Pancreas (tissue), 10 donors: ENCODE measurements at regions not wholly inside any gene's neighbourhood (a gene's known extent, or its start where the extent isn't known, plus 50 kb on each side); places are given as distances from the start of the nearest gene placed in this dataset.
"Not testable (repeated sequence)": the region's sequence is repeated elsewhere in the genome, so short reads cannot be mapped to it uniquely, and the experiment has no call there.

Experiments
- ATAC-seq, 4 donors: fragments of 200-7000 bp; cut with Tn5 transposase; one replicate each; pipeline versions ENCODE4 v1.8.0 to v1.9.1; 2020; ENCODE audit warnings: mild to moderate bottlenecking in 4 of 4, moderate library complexity in 4 of 4
- DNase-seq, 6 donors: peaks; one replicate each; pipeline ENCODE4 v3.0.0-alpha.2; 2020
- FAIRE-seq: peaks from 2 replicates; lab custom pipeline; 2012; peaks lifted over from hg19 to GRCh38; lab: Jason Lieb, UNC
- H3K27ac ChIP-seq, 4 donors: fragments of 200-600 bp; sonication (generic); 1 replicate in 3 of 4; 2 replicates in 1 of 4; pipeline versions ENCODE4 v1.5.0 to v1.8.0; 2020
- H3K27me3 ChIP-seq, 4 donors: fragments of 200-600 bp; one replicate each; pipeline ENCODE4 v1.8.0; 2021
- H3K36me3 ChIP-seq, 3 donors: fragments of 200-600 bp; sonication (generic) in 1 of 3; one replicate each; pipeline versions ENCODE4 v1.5.0 to v1.8.0; 2020 to 2021
- H3K4me1 ChIP-seq, 3 donors: fragments of 200-600 bp; one replicate each; pipeline ENCODE4 v1.8.0; 2021
- H3K4me3 ChIP-seq, 4 donors: fragments of 200-600 bp; sonication (generic) in 2 of 4; one replicate each; pipeline versions ENCODE4 v1.5.0 to v1.8.0; 2020 to 2021
- H3K9me3 ChIP-seq, 4 donors: fragments of 200-600 bp; one replicate each; pipeline ENCODE4 v1.8.0; 2021
- CTCF ChIP-seq, 4 donors: fragments of 200-600 bp; sonication (generic) in 3 of 4; IDR thresholded peaks; one replicate each; pipeline versions ENCODE4 v1.5.0 to v1.8.0; 2021; ENCODE audit warnings: antibody characterized with exemption in 4 of 4
- WGBS, 2 donors: extraction: QIAGEN DNeasy Blood & Tissue Kit; methylation state at CpG; one replicate each; pipeline ENCODE4 v1.1.7; 2013; 5-methylcytosine and 5-hydroxymethylcytosine counted together
- intact Hi-C, 3 donors: fragments of 100-400 bp; cut with DNase I; formaldehyde crosslinking; loops; one replicate each; pipeline versions ENCODE4 v1.11.1 to v1.14.2; 2022
- donor health status: healthy with polysubstance abuse.
- donor health status: DM: no; HTN: no; CAD: no; lungs with moderate emphysema.
- donor health status: DM: no; HTN: no; CAD: no.
- donor health status: control.
- donor health status: control.
- donor health status: Bipolar disorder and iron deficiency.
- donor health status: DM: yes; HTN: yes; CAD: no.
- donor health status: DM: no; HTN: no; CAD: no.
- donor health status: DM: no; HTN: no; CAD: no.
- donor health status: DM: yes; HTN: yes; CAD: no.

- DNase-seq (no peak), FAIRE-seq (no peak), ATAC-seq (no peak)
- intact Hi-C loops: no loop called here
- TF ChIP-seq CTCF (IDR thresholded peaks at IDR 0.05): no peak
- Histone ChIP-seq H3K4me1 (no peaks in the 10 kb centered on the region), H3K27me3 (no peaks in the 10 kb centered on the region), H3K4me3 (no peak overlapping the region), H3K27ac (no peak overlapping the region), H3K36me3 (no peaks in the 10 kb centered on the region), H3K9me3 (no peaks in the 10 kb centered on the region)
Observed at GRCh38 chrY:12212394-12212793, 488.6 kb upstream of the USP9Y start.

- H3K9me3 ChIP-seq: no peaks in the 10 kb centered on the region
- intact Hi-C loops: no loop called here
- H3K4me3 ChIP-seq: no peak overlapping the region
- no peak for FAIRE-seq
- no peaks in the 10 kb centered on the region for H3K27me3 ChIP-seq
- no peak for DNase-seq
- H3K36me3 ChIP-seq: no peaks in the 10 kb centered on the region
- no peak for TF ChIP-seq CTCF (IDR thresholded peaks at IDR 0.05)
- H3K27ac ChIP-seq: no peak overlapping the region
- no peaks in the 10 kb centered on the region for H3K4me1 ChIP-seq
- ATAC-seq: no peak
Observed at GRCh38 chrY:12215564-12216022, 485.4 kb upstream of the USP9Y start.

DNA sequence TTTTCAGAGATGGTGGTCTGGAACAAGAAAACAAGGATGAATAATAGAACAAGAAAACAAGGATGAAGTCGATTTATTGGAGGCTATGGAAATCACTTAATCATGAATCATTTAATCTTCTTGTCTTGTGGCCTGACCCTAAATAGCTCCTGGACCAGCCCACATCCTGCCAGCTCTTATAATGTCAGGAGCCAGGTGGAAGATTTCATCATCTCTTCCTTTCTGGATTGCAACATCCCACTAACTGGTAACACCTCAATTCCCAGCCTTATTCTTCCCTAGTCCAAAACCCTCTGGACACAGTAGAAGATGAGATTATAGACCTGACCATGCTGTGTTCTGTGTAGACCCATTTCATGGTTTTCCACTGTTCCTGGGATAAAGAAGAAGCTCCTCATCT lies 470.1 kb upstream of the USP9Y start:
- WGBS, 2 donors: 28% methylated on average over 1 of the region's 1 CpG; no CpG with 5 or more reads in 1 of the 2 donors
- Histone ChIP-seq H3K9me3 (no peaks in the 10 kb centered on the region), H3K4me3 (no peak overlapping the region), H3K36me3 (no peaks in the 10 kb centered on the region), H3K27me3 (no peaks in the 10 kb centered on the region), H3K27ac (no peak overlapping the region), H3K4me1 (no peaks in the 10 kb centered on the region)
- no peak for FAIRE-seq
- no peak for ATAC-seq
- no peak for TF ChIP-seq CTCF (IDR thresholded peaks at IDR 0.05)
- intact Hi-C loops: no loop called here
- DNase-seq: no peak

DNA sequence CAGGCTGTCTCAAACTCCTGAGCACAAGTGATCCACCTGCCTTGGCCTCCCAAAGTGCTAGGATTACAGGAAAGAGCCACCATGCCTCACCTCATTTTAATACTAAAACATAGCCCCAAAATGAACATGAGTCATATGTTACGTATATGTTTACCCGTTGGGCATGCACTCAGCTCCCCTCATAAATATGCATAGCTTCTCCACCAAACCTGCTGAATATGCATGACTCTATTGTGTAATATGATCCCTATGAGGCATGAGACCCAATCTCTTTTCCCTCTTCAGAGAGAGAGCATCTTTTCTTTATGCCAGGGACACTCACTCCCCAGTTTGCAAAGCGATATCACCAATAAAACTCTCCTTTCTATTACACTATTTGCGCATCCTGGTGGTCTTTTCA lies 464.6 kb upstream of the USP9Y start:
- WGBS, 2 donors: 76% methylated on average over 4 of the region's 4 CpGs; no CpG with 5 or more reads in 1 of the 2 donors
- no peak for FAIRE-seq
- DNase-seq: no peak
- Histone ChIP-seq H3K9me3 (no peaks in the 10 kb centered on the region), H3K27me3 (no peaks in the 10 kb centered on the region), H3K36me3 (no peaks in the 10 kb centered on the region), H3K4me1 (no peaks in the 10 kb centered on the region), H3K27ac (no peak overlapping the region), H3K4me3 (no peak overlapping the region)
- intact Hi-C loops: no loop called here
- no peak for TF ChIP-seq CTCF (IDR thresholded peaks at IDR 0.05)
- no peak for ATAC-seq

- H3K4me3 ChIP-seq, intact Hi-C loops, H3K9me3 ChIP-seq, H3K27me3 ChIP-seq, H3K36me3 ChIP-seq, ATAC-seq, H3K27ac ChIP-seq, H3K4me1 ChIP-seq, FAIRE-seq, DNase-seq: not testable (repeated sequence)
- WGBS, 2 donors: 7% methylated on average over 2 of the region's 2 CpGs; no CpG with 5 or more reads in 1 of the 2 donors
Observed at GRCh38 chrY:12240326-12240725, 460.7 kb upstream of the USP9Y start.
